ENCODE measurements at regions not wholly inside any gene's neighbourhood (a gene's known extent, or its start where the extent isn't known, plus 50 kb on each side); places are given as distances from the start of the nearest gene placed in this dataset.

GRCh38 chr2:186294248-186294888 lies 191.7 kb upstream of the ZC3H15 start:
- TF ChIP-seq EZH2phosphoT487 (IDR thresholded peaks at IDR 0.05; ENCODE audit: borderline replicate concordance, low read length), result no peak
- DNase-seq (no peak), ATAC-seq (no peak)
- no peaks in the 10 kb centered on the region for H3K36me3 ChIP-seq (ENCODE audit: low read depth, low read length)
- no peaks in the 10 kb centered on the region for H3K9me2 ChIP-seq (replicated peaks; ENCODE audit: low read length)
- H3K27me3 ChIP-seq (ENCODE audit: low read length), result no peaks in the 10 kb centered on the region
- H3K9ac ChIP-seq (ENCODE audit: low read length), result no peak overlapping the region
- H3K4me3 ChIP-seq (ENCODE audit: low read length), result no peak overlapping the region
- H3K4me2 ChIP-seq (ENCODE audit: low read length), result no peak overlapping the region
- H3K9me3 ChIP-seq (ENCODE audit: low read length), result no peaks in the 10 kb centered on the region
- H3F3A ChIP-seq (ENCODE audit: low read length, unreplicated experiment), result no peaks in the 10 kb centered on the region
- intact Hi-C loops (cut with micrococcal nuclease), result no loop called here
- POLR2A ChIA-PET (ENCODE audit: unreplicated experiment), result no interaction called here
- no TSS peak for BruUV-seq (replicated peaks)
- CTCF ChIA-PET, result no interaction called here
- no peaks in the 10 kb centered on the region for H3K4me1 ChIP-seq (ENCODE audit: insufficient read depth, low read length)
- no peak overlapping the region for H3K27ac ChIP-seq (ENCODE audit: low read length)
- H4K20me1 ChIP-seq (ENCODE audit: low read length), result no peaks in the 10 kb centered on the region
- no peaks in the 10 kb centered on the region for H3K79me2 ChIP-seq (ENCODE audit: low read length)
- H2AFZ ChIP-seq (ENCODE audit: low read length), result no peak overlapping the region

- TF ChIP-seq CTCF (conservative IDR thresholded peaks at IDR 0.05; ENCODE audit: low read depth, low read length), result no peak
- no peak for TF ChIP-seq EZH2phosphoT487 (IDR thresholded peaks at IDR 0.05; ENCODE audit: borderline replicate concordance, low read length)
- ChIA-PET CTCF (no interaction called here), POLR2A (ENCODE audit: unreplicated experiment) (no interaction called here)
- DNase-seq, result no peak
- Histone ChIP-seq H3K4me2 (ENCODE audit: low read length) (no peak overlapping the region), H3K36me3 (ENCODE audit: low read depth, low read length) (no peaks in the 10 kb centered on the region), H3K4me1 (ENCODE audit: insufficient read depth, low read length) (peaks cover 8% of the 10 kb centered on the region; the same call in 1 of the 2 replicates), H3F3A (ENCODE audit: low read length, unreplicated experiment) (no peaks in the 10 kb centered on the region), H3K79me2 (ENCODE audit: low read length) (no peaks in the 10 kb centered on the region), H3K27me3 (ENCODE audit: low read length) (no peaks in the 10 kb centered on the region), H3K9me3 (ENCODE audit: low read length) (no peaks in the 10 kb centered on the region), H2AFZ (ENCODE audit: low read length) (no peak overlapping the region), H3K4me3 (ENCODE audit: low read length) (no peak overlapping the region), H3K27ac (ENCODE audit: low read length) (no peak overlapping the region), H3K9ac (ENCODE audit: low read length) (no peak overlapping the region), H4K20me1 (ENCODE audit: low read length) (no peaks in the 10 kb centered on the region), H3K9me2 (replicated peaks; ENCODE audit: low read length) (no peaks in the 10 kb centered on the region)
- intact Hi-C loops (cut with micrococcal nuclease), result no loop called here
- no TSS peak for BruUV-seq (replicated peaks)
- peak; percentile 53; the same call in 1 of the 2 replicates for ATAC-seq
Observed at GRCh38 chr2:186299610-186300009, 186.4 kb upstream of the ZC3H15 start.

- BruUV-seq (replicated peaks), result no TSS peak
- POLR2A ChIA-PET (ENCODE audit: unreplicated experiment), result no interaction called here
- H3K9me3 ChIP-seq (ENCODE audit: low read length), result no peaks in the 10 kb centered on the region
- no peaks in the 10 kb centered on the region for H3F3A ChIP-seq (ENCODE audit: low read length, unreplicated experiment)
- H3K27ac ChIP-seq (ENCODE audit: low read length), result no peak overlapping the region
- no peaks in the 10 kb centered on the region for H3K36me3 ChIP-seq (ENCODE audit: low read depth, low read length)
- no peak overlapping the region for H2AFZ ChIP-seq (ENCODE audit: low read length)
- no peak for ATAC-seq
- intact Hi-C loops (cut with micrococcal nuclease), result no loop called here
- H3K4me1 ChIP-seq (ENCODE audit: insufficient read depth, low read length), result peaks cover 8% of the 10 kb centered on the region; the same call in 1 of the 2 replicates
- no peaks in the 10 kb centered on the region for H3K27me3 ChIP-seq (ENCODE audit: low read length)
- CTCF ChIA-PET, result no interaction called here
- no peak for DNase-seq
- no peaks in the 10 kb centered on the region for H3K9me2 ChIP-seq (replicated peaks; ENCODE audit: low read length)
- no peak overlapping the region for H3K9ac ChIP-seq (ENCODE audit: low read length)
- H3K4me3 ChIP-seq (ENCODE audit: low read length), result no peak overlapping the region
- no peaks in the 10 kb centered on the region for H3K79me2 ChIP-seq (ENCODE audit: low read length)
- H4K20me1 ChIP-seq (ENCODE audit: low read length), result no peaks in the 10 kb centered on the region
- no peak for TF ChIP-seq EZH2 (IDR thresholded peaks at IDR 0.05; ENCODE audit: low read length, unreplicated experiment)
- no peak for TF ChIP-seq EZH2phosphoT487 (IDR thresholded peaks at IDR 0.05; ENCODE audit: borderline replicate concordance, low read length)
- no peak for TF ChIP-seq CTCF (conservative IDR thresholded peaks at IDR 0.05; ENCODE audit: low read depth, low read length)
- H3K4me2 ChIP-seq (ENCODE audit: low read length), result no peak overlapping the region
Observed at GRCh38 chr2:186302263-186302662, 183.8 kb upstream of the ZC3H15 start.

All from PC-3 (cell line).